Osteocyte (in vitro differentiated cells): ENCODE measurements at regions not wholly inside any gene's neighbourhood (a gene's known extent, or its start where the extent isn't known, plus 50 kb on each side); places are given as distances from the start of the nearest gene placed in this dataset.

Experiments
- DNase-seq: peaks from one replicate; pipeline ENCODE4 v3.0.0; 2021; ENCODE audit warnings: mixed read lengths; ENCODE audit not compliant: unreplicated experiment; ENCODE audit errors: extremely low spot score
- H3K27ac Mint-ChIP-seq: one replicate; pipeline ENCODE4 v1.8.0; 2021; ENCODE audit warnings: mild to moderate bottlenecking, mixed read lengths; ENCODE audit not compliant: unreplicated experiment
- H3K27me3 Mint-ChIP-seq: one replicate; pipeline ENCODE4 v1.8.0; 2021; ENCODE audit warnings: mixed read lengths; ENCODE audit not compliant: unreplicated experiment
- H3K36me3 Mint-ChIP-seq: one replicate; pipeline ENCODE4 v1.8.0; 2021; ENCODE audit warnings: mixed read lengths; ENCODE audit not compliant: unreplicated experiment
- H3K4me1 Mint-ChIP-seq: one replicate; pipeline ENCODE4 v1.8.0; 2021; ENCODE audit warnings: mixed read lengths; ENCODE audit not compliant: unreplicated experiment
- H3K4me3 Mint-ChIP-seq: one replicate; pipeline ENCODE4 v1.8.0; 2021; ENCODE audit warnings: mild to moderate bottlenecking, moderate library complexity, mixed read lengths; ENCODE audit not compliant: unreplicated experiment
- H3K9me3 Mint-ChIP-seq: one replicate; pipeline ENCODE4 v1.8.0; 2021; ENCODE audit warnings: mixed read lengths; ENCODE audit not compliant: unreplicated experiment
- CTCF ChIP-seq: fragments of 200-600 bp; sonication (generic); IDR thresholded peaks from 2 replicates; pipeline ENCODE4 v1.5.0; 2021; ENCODE audit warnings: antibody characterized with exemption, mild to moderate bottlenecking, moderate library complexity

- no peak for TF ChIP-seq CTCF
- H3K9me3 Mint-ChIP-seq = no peaks in the 10 kb centered on the region
- DNase-seq = no peak
- H3K4me3 Mint-ChIP-seq = no peak overlapping the region
- H3K27me3 Mint-ChIP-seq = no peaks in the 10 kb centered on the region
- no peaks in the 10 kb centered on the region for H3K36me3 Mint-ChIP-seq
- H3K27ac Mint-ChIP-seq = no peak overlapping the region
- peaks cover 11% of the 10 kb centered on the region for H3K4me1 Mint-ChIP-seq
Measured at GRCh38 chr7:116310141-116310540, 99.8 kb downstream of the TES start.

GRCh38 chr7:116311259-116311658, 100.9 kb downstream of the TES start:
- TF ChIP-seq CTCF = no peak
- Mint-ChIP-seq H3K36me3 (no peaks in the 10 kb centered on the region), H3K4me3 (no peak overlapping the region), H3K4me1 (peaks cover 14% of the 10 kb centered on the region), H3K27me3 (no peaks in the 10 kb centered on the region), H3K27ac (no peak overlapping the region), H3K9me3 (no peaks in the 10 kb centered on the region)
- DNase-seq = no peak

- Mint-ChIP-seq H3K9me3 (no peaks in the 10 kb centered on the region), H3K4me3 (no peak overlapping the region), H3K27me3 (no peaks in the 10 kb centered on the region), H3K4me1 (peaks cover 21% of the 10 kb centered on the region), H3K36me3 (no peaks in the 10 kb centered on the region), H3K27ac (no peak overlapping the region)
- no peak for TF ChIP-seq CTCF
- DNase-seq = no peak
Measured at GRCh38 chr7:116311816-116312471, 101.6 kb downstream of the TES start.

- H3K9me3 Mint-ChIP-seq = peaks cover 4% of the 10 kb centered on the region
- no peaks in the 10 kb centered on the region for H3K27me3 Mint-ChIP-seq
- H3K27ac Mint-ChIP-seq = peak overlapping the region; percentile 97
- TF ChIP-seq CTCF = no peak
- peaks cover 4% of the 10 kb centered on the region for H3K36me3 Mint-ChIP-seq
- DNase-seq = no peak
- H3K4me3 Mint-ChIP-seq = no peak overlapping the region
- H3K4me1 Mint-ChIP-seq = peaks cover 30% of the 10 kb centered on the region
Measured at GRCh38 chr7:116315293-116315692, 105.0 kb downstream of the TES start.

GRCh38 chr7:116315803-116316202, 105.5 kb downstream of the TES start:
- H3K27me3 Mint-ChIP-seq = no peaks in the 10 kb centered on the region
- no peak for TF ChIP-seq CTCF
- H3K27ac Mint-ChIP-seq = peak overlapping the region; percentile 97
- H3K4me1 Mint-ChIP-seq = peaks cover 30% of the 10 kb centered on the region
- no peak overlapping the region for H3K4me3 Mint-ChIP-seq
- no peak for DNase-seq
- H3K36me3 Mint-ChIP-seq = peaks cover 4% of the 10 kb centered on the region
- peaks cover 4% of the 10 kb centered on the region for H3K9me3 Mint-ChIP-seq
